ENCODE measurements at regions not wholly inside any gene's neighbourhood (a gene's known extent, or its start where the extent isn't known, plus 50 kb on each side); places are given as distances from the start of the nearest gene placed in this dataset.
A peak's percentile ranks its signal among the peaks of the same experiment; 100 is the strongest.

- no peak for DNase-seq
These were observed 159.7 kb upstream of the VLDLR start for GRCh38 chr9:2461892-2462291.

- no peak for DNase-seq
These were observed 157.0 kb upstream of the VLDLR start for GRCh38 chr9:2464624-2465023.

- DNase-seq = no peak
These were observed 156.1 kb upstream of the VLDLR start for GRCh38 chr9:2465516-2465915.

GRCh38 chr9:2465921-2466460, 155.6 kb upstream of the VLDLR start:
- DNase-seq = no peak

- no peak for DNase-seq
These were observed 154.9 kb upstream of the VLDLR start for GRCh38 chr9:2466703-2467102.

GRCh38 chr9:2469681-2470221, 151.8 kb upstream of the VLDLR start:
- DNase-seq = peak in 1 of 2 donors; percentile 11

GRCh38 chr9:2473681-2474080, 147.9 kb upstream of the VLDLR start:
- DNase-seq = no peak

- DNase-seq = no peak
These were observed 143.8 kb upstream of the VLDLR start for GRCh38 chr9:2477755-2478154.

GRCh38 chr9:2478421-2478820, 143.2 kb upstream of the VLDLR start:
- DNase-seq = no peak

GRCh38 chr9:2479056-2479565, 142.5 kb upstream of the VLDLR start:
- DNase-seq = no peak

GRCh38 chr9:2480255-2480837, 141.2 kb upstream of the VLDLR start:
- DNase-seq = no peak

- no peak for DNase-seq
These were observed 140.4 kb upstream of the VLDLR start for GRCh38 chr9:2481216-2481615.

- DNase-seq = no peak
These were observed 134.6 kb upstream of the VLDLR start for GRCh38 chr9:2486988-2487387.

- no peak for DNase-seq
These were observed 131.7 kb upstream of the VLDLR start for GRCh38 chr9:2489838-2490314.

- DNase-seq = no peak
These were observed 129.4 kb upstream of the VLDLR start for GRCh38 chr9:2492161-2492560.

- peak; percentile 9 to 16 for DNase-seq
These were observed 128.5 kb upstream of the VLDLR start for GRCh38 chr9:2493109-2493508.

GRCh38 chr9:2493529-2493928, 128.1 kb upstream of the VLDLR start:
- DNase-seq = no peak

- DNase-seq = no peak
These were observed 127.0 kb upstream of the VLDLR start for GRCh38 chr9:2494562-2494961.

- DNase-seq = no peak
These were observed 126.2 kb upstream of the VLDLR start for GRCh38 chr9:2495221-2496005.

- DNase-seq = no peak
These were observed 125.4 kb upstream of the VLDLR start for GRCh38 chr9:2496169-2496568.

- DNase-seq = no peak
These were observed 124.7 kb upstream of the VLDLR start for GRCh38 chr9:2496934-2497333.

GRCh38 chr9:2497666-2498400, 123.8 kb upstream of the VLDLR start:
- DNase-seq = peak in 1 of 2 donors; percentile 1

- no peak for DNase-seq
These were observed 119.4 kb upstream of the VLDLR start for GRCh38 chr9:2502210-2502609.
